H1 (cell line): ENCODE measurements at regions not wholly inside any gene's neighbourhood (a gene's known extent, or its start where the extent isn't known, plus 50 kb on each side); places are given as distances from the start of the nearest gene placed in this dataset.

Experiments used
- CTCF ChIA-PET: fragments of 300-600 bp; sonication (Branson Sonifier 250); formaldehyde crosslinking; loops from one replicate; lab custom pipeline; 2021; ENCODE audit not compliant: partially characterized antibody; lab: Charles Lee
- POLR2A ChIA-PET: fragments of 300-600 bp; sonication (Branson Sonifier 250); formaldehyde crosslinking; loops from one replicate; lab custom pipeline; 2021; ENCODE audit warnings: inconsistent platforms; ENCODE audit not compliant: partially characterized antibody; lab: Charles Lee
- DNase-seq, 2 experiments: peaks; one replicate each; pipeline versions ENCODE4 v3.0.0 to v3.0.0-alpha.2; 2010 to 2022; ENCODE audit warnings: low spot score in 2 of 2, low read depth in 1 of 2, mixed read lengths in 1 of 2
- FAIRE-seq: peaks from 2 replicates; lab custom pipeline; 2011; peaks lifted over from hg19 to GRCh38; lab: Jason Lieb, UNC
- H2AFZ ChIP-seq: 2 replicates; pipeline ENCODE4 v1.8.1; 2012; ENCODE audit warnings: low read length, inconsistent platforms
- H2AK5ac ChIP-seq: 2 replicates; pipeline ENCODE4 v1.6.1; 2013; ENCODE audit warnings: low read depth, low read length
- H2BK120ac ChIP-seq: replicated peaks from 2 replicates; pipeline ENCODE3; 2013; ENCODE audit warnings: low read depth, low read length, inconsistent platforms
- H2BK12ac ChIP-seq: 2 replicates; pipeline ENCODE4 v1.6.1; 2013; ENCODE audit warnings: low read depth, low read length
- H2BK15ac ChIP-seq: 2 replicates; pipeline ENCODE4 v1.6.1; 2013; ENCODE audit warnings: low read length
- H2BK20ac ChIP-seq: 2 replicates; pipeline ENCODE4 v1.6.1; 2013; ENCODE audit warnings: low read length
- H2BK5ac ChIP-seq: 2 replicates; pipeline ENCODE4 v1.6.1; 2013; ENCODE audit warnings: low read depth, low read length
- H3K14ac ChIP-seq: 2 replicates; pipeline ENCODE4 v1.6.1; 2013; ENCODE audit warnings: inconsistent platforms; ENCODE audit not compliant: insufficient read length
- H3K18ac ChIP-seq: 2 replicates; pipeline ENCODE4 v1.6.1; 2013; ENCODE audit warnings: low read length; ENCODE audit errors: extremely low read depth
- H3K23ac ChIP-seq: 2 replicates; pipeline ENCODE4 v1.6.1; 2013; ENCODE audit warnings: inconsistent platforms; ENCODE audit not compliant: insufficient read length
- H3K23me2 ChIP-seq: 2 replicates; pipeline ENCODE4 v1.6.1; 2013; ENCODE audit warnings: low read depth, low read length
- H3K27ac ChIP-seq: 2 replicates; pipeline ENCODE4 v1.6.1; 2011; ENCODE audit warnings: low read depth, low read length, inconsistent platforms
- H3K27me3 ChIP-seq, 4 experiments: replicated peaks in 1 of 4; 1 replicate in 1 of 4; 2 replicates in 3 of 4; pipeline versions ENCODE4 v1.6.1 to v1.8.1; 2011 to 2013; ENCODE audit warnings: low read length in 3 of 4, mild to moderate bottlenecking in 3 of 4, inconsistent platforms in 2 of 4, mixed read lengths in 2 of 4, moderate library complexity in 1 of 4; ENCODE audit not compliant: control insufficient read depth in 3 of 4, insufficient read depth in 3 of 4; ENCODE audit errors: extremely low read depth in 1 of 4
- H3K36me3 ChIP-seq, 4 experiments: 2 replicates each; pipeline versions ENCODE4 v1.6.1 to v1.8.1; 2011 to 2013; ENCODE audit warnings: mild to moderate bottlenecking in 4 of 4, low read length in 3 of 4, moderate library complexity in 2 of 4, control low read depth in 1 of 4, inconsistent platforms in 1 of 4; ENCODE audit not compliant: insufficient read depth in 4 of 4, control insufficient read depth in 2 of 4
- H3K4ac ChIP-seq: replicated peaks from 2 replicates; pipeline ENCODE3; 2013; ENCODE audit warnings: low read length, low read depth, mixed read lengths, inconsistent platforms; ENCODE audit not compliant: insufficient read length
- H3K4me1 ChIP-seq, 4 experiments: replicated peaks in 1 of 4; 1 replicate in 1 of 4; 2 replicates in 3 of 4; pipeline versions ENCODE4 v1.6.1 to v1.8.1; 2011 to 2013; ENCODE audit warnings: low read length in 3 of 4, inconsistent platforms in 2 of 4, mixed read lengths in 1 of 4; ENCODE audit not compliant: insufficient read depth in 4 of 4, control insufficient read depth in 3 of 4
- H3K4me2 ChIP-seq, 2 experiments: 2 replicates each; pipeline versions ENCODE4 v1.6.1 to v1.8.1; 2011 to 2013; ENCODE audit warnings: low read depth in 2 of 2, low read length in 2 of 2, control low read depth in 1 of 2, inconsistent platforms in 1 of 2, mild to moderate bottlenecking in 1 of 2; ENCODE audit not compliant: insufficient read depth in 1 of 2
- H3K4me3 ChIP-seq, 4 experiments: fragments of 200-600, 300-600 bp in 1 of 4; sonication (generic), shearing (Covaris generic), sonication (Bioruptor Twin) in 1 of 4; 2 replicates each; pipeline versions ENCODE4 v1.5.1 to v1.8.1; 2011 to 2016; ENCODE audit warnings: low read length in 4 of 4, low read depth in 3 of 4, control low read depth in 2 of 4, inconsistent platforms in 2 of 4, mild to moderate bottlenecking in 2 of 4, mixed read lengths in 1 of 4, moderate library complexity in 1 of 4; ENCODE audit not compliant: insufficient read depth in 2 of 4; ENCODE audit errors: extremely low read depth in 1 of 4
- H3K56ac ChIP-seq: replicated peaks from 2 replicates; pipeline ENCODE3; 2013; ENCODE audit warnings: low read depth, mild to moderate bottlenecking, mixed read lengths, low read length, inconsistent platforms; ENCODE audit not compliant: insufficient read length
- H3K79me1 ChIP-seq: 2 replicates; pipeline ENCODE4 v1.6.1; 2013; ENCODE audit warnings: low read depth, low read length, control low read depth
- H3K79me2 ChIP-seq, 2 experiments: 2 replicates each; pipeline versions ENCODE4 v1.6.1 to v1.8.1; 2012 to 2013; ENCODE audit warnings: low read length in 2 of 2, mild to moderate bottlenecking in 2 of 2, inconsistent platforms in 1 of 2; ENCODE audit not compliant: insufficient read depth in 2 of 2, control insufficient read depth in 1 of 2
- H3K9ac ChIP-seq, 4 experiments: replicated peaks in 1 of 4; 1 replicate in 1 of 4; 2 replicates in 3 of 4; pipeline versions ENCODE4 v1.6.1 to v1.8.1; 2011 to 2013; ENCODE audit warnings: low read depth in 3 of 4, low read length in 3 of 4, control low read depth in 2 of 4, mild to moderate bottlenecking in 2 of 4, moderate library complexity in 2 of 4, inconsistent platforms in 1 of 4; ENCODE audit errors: extremely low read depth in 1 of 4
- H3K9me3 ChIP-seq, 2 experiments: 2 replicates each; pipeline versions ENCODE4 v1.6.1 to v1.8.1; 2012 to 2013; ENCODE audit warnings: mild to moderate bottlenecking in 2 of 2, moderate library complexity in 2 of 2, control low read depth in 1 of 2, inconsistent platforms in 1 of 2, low read depth in 1 of 2, low read length in 1 of 2, mixed read lengths in 1 of 2; ENCODE audit not compliant: insufficient read depth in 2 of 2
- H4K20me1 ChIP-seq, 2 experiments: replicated peaks in 1 of 2; 2 replicates each; pipeline versions ENCODE3 to v1.8.1; 2011 to 2013; ENCODE audit warnings: inconsistent platforms in 2 of 2, low read length in 2 of 2, mild to moderate bottlenecking in 1 of 2; ENCODE audit not compliant: insufficient read depth in 2 of 2, control insufficient read depth in 1 of 2
- H4K5ac ChIP-seq: 2 replicates; pipeline ENCODE4 v1.6.1; 2013; ENCODE audit warnings: low read length, low read depth, mixed read lengths, inconsistent platforms; ENCODE audit not compliant: insufficient read length
- H4K8ac ChIP-seq: 2 replicates; pipeline ENCODE4 v1.8.0; 2013; ENCODE audit warnings: mild to moderate bottlenecking, moderate library complexity, low read length, inconsistent platforms; ENCODE audit not compliant: insufficient read depth; ENCODE audit errors: extremely low read depth
- H4K91ac ChIP-seq: replicated peaks from 2 replicates; pipeline ENCODE3; 2013; ENCODE audit warnings: low read length, mixed read lengths, inconsistent platforms; ENCODE audit not compliant: insufficient read length
- HDAC2 ChIP-seq, 2 experiments: fragments of 300-600 bp in 1 of 2; sonication (generic) in 1 of 2; IDR thresholded peaks; 2 replicates each; pipeline ENCODE4 v1.6.1; 2011 to 2012; ENCODE audit warnings: low read depth in 2 of 2, low read length in 2 of 2, mild to moderate bottlenecking in 2 of 2, moderate library complexity in 2 of 2, borderline replicate concordance in 1 of 2, inconsistent platforms in 1 of 2
- POU5F1 ChIP-seq: IDR thresholded peaks from 2 replicates; pipeline ENCODE4 v1.6.1; 2011; ENCODE audit warnings: low read depth, mild to moderate bottlenecking, low read length, moderate library complexity
- SP1 ChIP-seq: IDR thresholded peaks from 2 replicates; pipeline ENCODE4 v1.6.1; 2011; ENCODE audit warnings: low read depth, low read length
- SRF ChIP-seq: IDR thresholded peaks from 2 replicates; pipeline ENCODE4 v1.6.1; 2011; ENCODE audit warnings: mild to moderate bottlenecking, low read depth, low read length, moderate library complexity
- TEAD4 ChIP-seq: IDR thresholded peaks from 2 replicates; pipeline ENCODE4 v1.6.1; 2012; ENCODE audit warnings: low read depth, low read length, inconsistent platforms, mixed read lengths

DNA sequence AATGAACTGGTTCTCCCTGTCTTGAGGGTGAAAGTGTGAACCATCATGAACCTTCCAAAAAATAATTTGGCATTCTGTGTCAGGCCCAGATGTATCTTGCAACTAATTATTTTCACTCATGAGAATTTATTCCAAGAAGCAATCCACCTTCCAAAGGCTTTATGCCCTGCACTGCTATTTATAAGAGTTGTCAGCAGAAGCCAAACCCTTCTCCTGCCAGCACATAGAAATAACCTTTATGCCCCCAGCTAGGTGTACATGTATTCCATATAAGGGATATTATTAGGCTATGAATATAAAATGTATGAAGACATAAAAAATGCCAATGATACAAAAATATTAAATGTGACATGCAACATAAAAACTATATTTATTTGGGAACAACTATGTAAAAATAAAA is 69.0 kb upstream of the GDF10 start:
- Histone ChIP-seq H2AFZ (no peak overlapping the region), H3K27me3 (0 out of 7 replicates have a peak, but pooled peaks cover 0 to 2% (median 0%) of the 10 kb centered on the region in 4 experiments), H2AK5ac (no peak overlapping the region), H3K4me2 (no peak overlapping the region), H4K91ac (no peak overlapping the region), H2BK5ac (no peak overlapping the region), H3K4me3 (no peak overlapping the region), H3K79me2 (no peaks in the 10 kb centered on the region), H3K4me1 (no peaks in the 10 kb centered on the region), H3K9ac (no peak overlapping the region), H2BK120ac (no peak overlapping the region), H3K9me3 (peaks cover 0 to 3% of the 10 kb centered on the region in 2 experiments; a peak in 2 of 4 replicates), H3K27ac (no peak overlapping the region), H3K23me2 (no peaks in the 10 kb centered on the region), H3K14ac (no peak overlapping the region), H2BK12ac (no peak overlapping the region), H3K79me1 (no peaks in the 10 kb centered on the region), H3K18ac (no peak overlapping the region), H3K36me3 (no peaks in the 10 kb centered on the region), H3K56ac (no peak overlapping the region), H4K20me1 (no peaks in the 10 kb centered on the region), H2BK15ac (no peak overlapping the region), H3K4ac (no peak overlapping the region), H4K5ac (no peak overlapping the region), H2BK20ac (no peak overlapping the region), H4K8ac (no peak overlapping the region), H3K23ac (no peak overlapping the region)
- ChIA-PET POLR2A (no interaction called here), CTCF (interaction anchor here (1.7 kb wide), 1 partner anchor 12 kb away, joined by 3 read pairs; no protein-coding TSS in a partner anchor)
- no peak for FAIRE-seq
- DNase-seq = no peak
- TF ChIP-seq SRF (no peak), SP1 (no peak), TEAD4 (no peak), HDAC2 (IDR thresholded peaks at IDR 0.05; ENCODE audit: borderline replicate concordance in 1 of 2, low read depth in 2 of 2, low read length in 2 of 2) (no peak), POU5F1 (no peak)
